ENCODE measurements at regions not wholly inside any gene's neighbourhood (a gene's known extent, or its start where the extent isn't known, plus 50 kb on each side); places are given as distances from the start of the nearest gene placed in this dataset.

- TF ChIP-seq, protein P1, sequence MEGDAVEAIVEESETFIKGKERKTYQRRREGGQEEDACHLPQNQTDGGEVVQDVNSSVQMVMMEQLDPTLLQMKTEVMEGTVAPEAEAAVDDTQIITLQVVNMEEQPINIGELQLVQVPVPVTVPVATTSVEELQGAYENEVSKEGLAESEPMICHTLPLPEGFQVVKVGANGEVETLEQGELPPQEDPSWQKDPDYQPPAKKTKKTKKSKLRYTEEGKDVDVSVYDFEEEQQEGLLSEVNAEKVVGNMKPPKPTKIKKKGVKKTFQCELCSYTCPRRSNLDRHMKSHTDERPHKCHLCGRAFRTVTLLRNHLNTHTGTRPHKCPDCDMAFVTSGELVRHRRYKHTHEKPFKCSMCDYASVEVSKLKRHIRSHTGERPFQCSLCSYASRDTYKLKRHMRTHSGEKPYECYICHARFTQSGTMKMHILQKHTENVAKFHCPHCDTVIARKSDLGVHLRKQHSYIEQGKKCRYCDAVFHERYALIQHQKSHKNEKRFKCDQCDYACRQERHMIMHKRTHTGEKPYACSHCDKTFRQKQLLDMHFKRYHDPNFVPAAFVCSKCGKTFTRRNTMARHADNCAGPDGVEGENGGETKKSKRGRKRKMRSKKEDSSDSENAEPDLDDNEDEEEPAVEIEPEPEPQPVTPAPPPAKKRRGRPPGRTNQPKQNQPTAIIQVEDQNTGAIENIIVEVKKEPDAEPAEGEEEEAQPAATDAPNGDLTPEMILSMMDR (IDR thresholded peaks at IDR 0.05; ENCODE audit: low read depth, low read length) = no peak
- TF ChIP-seq EZH2phosphoT487 (IDR thresholded peaks at IDR 0.05; ENCODE audit: low read depth) = no peak
These were observed 71.8 kb downstream of the CHRM3 start for GRCh38 chr1:239458144-239458500.
